HCT116 (cell line): ENCODE measurements at regions not wholly inside any gene's neighbourhood (a gene's known extent, or its start where the extent isn't known, plus 50 kb on each side); places are given as distances from the start of the nearest gene placed in this dataset.

Source experiments
- ATAC-seq: fragments of 200-7000 bp; cut with Tn5 transposase; 2 replicates; pipeline ENCODE4 v1.9.1; 2020; ENCODE audit warnings: mild to moderate bottlenecking, moderate library complexity
- BruUV-seq: library from RNA; stranded (reverse); fragments of 400-500 nt; replicated peaks from 2 replicates; lab custom pipeline; 2021; lab: Mats Ljungman, UMichigan
- CTCF ChIA-PET: fragments of 300-600 bp; sonication (Branson Sonifier 250); formaldehyde crosslinking; loops from one replicate; lab custom pipeline; 2021; ENCODE audit warnings: antibody characterized with exemption; lab: Charles Lee
- POLR2A ChIA-PET: fragments of 300-600, 350-600 bp; sonication (Branson Sonifier 250); formaldehyde crosslinking; loops from one replicate; lab custom pipeline; 2021; ENCODE audit warnings: antibody characterized with exemption; lab: Charles Lee
- RAD21 ChIA-PET, 2 experiments: fragments of 300-600 bp; sonication (Branson Sonifier 250); formaldehyde crosslinking; loops; one replicate each; lab custom pipeline; 2023; ENCODE audit warnings: low total read pairs in 2 of 2; ENCODE audit not compliant: uncharacterized antibody in 2 of 2, unreplicated experiment in 2 of 2, low non-redundant PET in 1 of 2; lab: Charles Lee
- DNase-seq: peaks from one replicate; pipeline ENCODE4 v3.0.0-alpha.2; 2010; ENCODE audit warnings: low read depth, low spot score
- H2AFZ ChIP-seq: fragments of 200-600 bp; shearing (Covaris generic), sonication (generic); 2 replicates; pipeline ENCODE4 v1.6.1; 2017; ENCODE audit warnings: low read depth, mixed run types, mixed read lengths, antibody characterized with exemption, low read length; ENCODE audit not compliant: poor library complexity, severe bottlenecking
- H3K27ac ChIP-seq: 2 replicates; pipeline ENCODE4 v1.5.1; 2012; ENCODE audit warnings: low read depth, low read length
- H3K27me3 ChIP-seq: fragments of 200-600 bp; sonication (generic); 2 replicates; pipeline ENCODE4 v1.6.1; 2016; ENCODE audit warnings: mixed run types, low read length, mixed read lengths; ENCODE audit not compliant: insufficient read depth
- H3K36me3 ChIP-seq, 2 experiments: fragments of 200-500 bp in 1 of 2; fragments of 200-600 bp in 1 of 2; sonication (Bioruptor generic) in 1 of 2; sonication (generic) in 1 of 2; 2 replicates each; pipeline versions ENCODE4 v1.5.1 to v1.6.1; 2014 to 2016; ENCODE audit warnings: low read length in 2 of 2, inconsistent platforms in 1 of 2, mixed read lengths in 1 of 2, mixed run types in 1 of 2; ENCODE audit not compliant: insufficient read depth in 2 of 2, control insufficient read depth in 1 of 2
- H3K4me1 ChIP-seq, 2 experiments: fragments of 200-600 bp in 1 of 2; sonication (generic) in 1 of 2; 2 replicates each; pipeline versions ENCODE4 v1.5.1 to v1.6.1; 2012 to 2017; ENCODE audit warnings: low read length in 2 of 2, inconsistent platforms in 1 of 2, mild to moderate bottlenecking in 1 of 2, mixed read lengths in 1 of 2, mixed run types in 1 of 2, moderate library complexity in 1 of 2; ENCODE audit not compliant: insufficient read depth in 2 of 2, control insufficient read depth in 1 of 2
- H3K4me2 ChIP-seq: fragments of 200-600 bp; sonication (generic); 2 replicates; pipeline ENCODE4 v1.6.1; 2017; ENCODE audit warnings: mixed run types, low read length, mixed read lengths
- H3K4me3 ChIP-seq, 2 experiments: fragments of 200-600 bp in 1 of 2; sonication (generic) in 1 of 2; replicated peaks in 1 of 2; 2 replicates each; pipeline ENCODE4 v1.5.1; 2011 to 2016; ENCODE audit warnings: low read length in 2 of 2, control low read depth in 1 of 2, low read depth in 1 of 2, mild to moderate bottlenecking in 1 of 2, mixed read lengths in 1 of 2, mixed run types in 1 of 2
- H3K79me2 ChIP-seq: fragments of 200-600 bp; sonication (generic); 2 replicates; pipeline ENCODE4 v1.6.1; 2017; ENCODE audit warnings: mild to moderate bottlenecking, mixed run types, low read length, moderate library complexity, mixed read lengths; ENCODE audit not compliant: insufficient read depth
- H3K9ac ChIP-seq: fragments of 200-600 bp; sonication (generic); 2 replicates; pipeline ENCODE4 v1.6.1; 2016; ENCODE audit warnings: low read length, mixed read lengths
- H3K9me2 ChIP-seq: fragments of 200-600 bp; sonication (generic), shearing (Covaris generic); 2 replicates; pipeline ENCODE4 v1.6.1; 2017; ENCODE audit warnings: mixed run types, mild to moderate bottlenecking, moderate library complexity; ENCODE audit not compliant: insufficient read depth
- H3K9me3 ChIP-seq, 2 experiments: fragments of 200-500 bp in 1 of 2; fragments of 200-600 bp in 1 of 2; sonication (Bioruptor generic) in 1 of 2; sonication (generic) in 1 of 2; 2 replicates each; pipeline ENCODE4 v1.6.1; 2014 to 2017; ENCODE audit warnings: low read length in 2 of 2, mixed read lengths in 2 of 2, inconsistent platforms in 1 of 2, low read depth in 1 of 2, mild to moderate bottlenecking in 1 of 2, mixed run types in 1 of 2, moderate library complexity in 1 of 2; ENCODE audit not compliant: control insufficient read depth in 1 of 2, insufficient read depth in 1 of 2
- H4K20me1 ChIP-seq: fragments of 200-600 bp; sonication (generic), shearing (Covaris generic); 2 replicates; pipeline ENCODE4 v1.6.1; 2017; ENCODE audit warnings: mixed run types, mild to moderate bottlenecking, moderate library complexity; ENCODE audit not compliant: insufficient read depth
- CEBPB ChIP-seq: IDR thresholded peaks from 2 replicates; pipeline ENCODE4 v1.6.1; 2012; ENCODE audit warnings: low read depth
- EGR1 ChIP-seq: IDR thresholded peaks from 2 replicates; pipeline ENCODE4 v1.6.1; 2012; ENCODE audit warnings: low read depth
- ELF1 ChIP-seq: IDR thresholded peaks from 2 replicates; pipeline ENCODE4 v1.6.1; 2012; ENCODE audit warnings: low read depth, borderline replicate concordance
- EZH2phosphoT487 ChIP-seq: fragments of 200-600 bp; IDR thresholded peaks from 2 replicates; pipeline ENCODE4 v1.6.1; 2018; ENCODE audit warnings: antibody characterized with exemption, borderline replicate concordance
- JUND ChIP-seq: IDR thresholded peaks from 2 replicates; pipeline ENCODE4 v1.6.1; 2012
- POLR2A ChIP-seq: IDR thresholded peaks from 2 replicates; pipeline ENCODE4 v1.7.0; 2011; ENCODE audit warnings: borderline replicate concordance; ENCODE audit not compliant: insufficient read depth, insufficient read length; ENCODE audit errors: extremely low read depth
- POLR2AphosphoS5 ChIP-seq: IDR thresholded peaks from 2 replicates; pipeline ENCODE4 v1.6.1; 2011; ENCODE audit warnings: mild to moderate bottlenecking, low read depth, low read length, moderate library complexity
- SIN3A ChIP-seq: IDR thresholded peaks from 2 replicates; pipeline ENCODE4 v1.6.1; 2012; ENCODE audit warnings: low read depth
- SP1 ChIP-seq: IDR thresholded peaks from 2 replicates; pipeline ENCODE4 v1.6.1; 2012; ENCODE audit warnings: low read depth
- SRF ChIP-seq: IDR thresholded peaks from 2 replicates; pipeline ENCODE4 v1.6.1; 2012; ENCODE audit warnings: low read depth
- TCF7L2 ChIP-seq: IDR thresholded peaks from 2 replicates; pipeline ENCODE4 v1.7.0; 2011; ENCODE audit warnings: borderline replicate concordance, inconsistent platforms; ENCODE audit not compliant: insufficient read depth, insufficient read length; ENCODE audit errors: extremely low read depth
- ZNF274 ChIP-seq: fragments of 200-500 bp; sonication (Bioruptor generic); IDR thresholded peaks from 2 replicates; pipeline ENCODE4 v1.6.1; 2014; ENCODE audit warnings: mild to moderate bottlenecking, low read depth, low read length, inconsistent platforms
- intact Hi-C: fragments of 100-400 bp; cut with micrococcal nuclease; formaldehyde crosslinking; loops from 2 replicates; pipeline ENCODE4 v1.10.0; 2022
- TF ChIP-seq, protein P1 (sequence below): IDR thresholded peaks from 2 replicates; pipeline ENCODE4 v1.6.1; 2011; ENCODE audit warnings: mild to moderate bottlenecking, low read length, moderate library complexity; ENCODE audit not compliant: insufficient replicate concordance; ENCODE audit errors: extremely low read depth
- TF ChIP-seq, protein P2 (sequence below): IDR thresholded peaks from 2 replicates; pipeline ENCODE4 v1.6.1; 2012; ENCODE audit warnings: low read depth
- TF ChIP-seq, protein P3 (sequence below): IDR thresholded peaks from 2 replicates; pipeline ENCODE4 v1.6.1; 2012
- TF ChIP-seq, protein P4 (sequence below): IDR thresholded peaks from 2 replicates; pipeline ENCODE4 v1.6.1; 2012

DNA sequence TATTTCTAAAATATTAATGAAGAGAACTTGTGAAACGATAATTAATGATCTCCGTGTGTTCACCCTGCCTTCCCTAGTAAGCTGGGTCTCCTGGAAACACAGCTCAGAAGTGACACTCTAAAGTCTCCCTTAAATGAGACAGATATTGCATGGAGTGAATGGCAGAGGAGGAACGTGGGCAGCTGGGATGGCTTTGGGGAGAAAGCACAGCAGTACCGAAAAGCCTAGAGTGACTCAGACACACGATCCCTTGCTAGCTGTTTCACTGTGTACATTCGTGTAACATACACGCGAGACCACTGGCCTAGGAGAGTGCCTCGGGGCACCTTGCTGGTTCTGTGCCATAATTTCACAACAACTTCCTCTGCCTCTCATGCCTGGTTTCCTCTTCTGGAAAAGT lies 199.9 kb upstream of the TCERG1L start (continued):
- TF ChIP-seq, protein P1, sequence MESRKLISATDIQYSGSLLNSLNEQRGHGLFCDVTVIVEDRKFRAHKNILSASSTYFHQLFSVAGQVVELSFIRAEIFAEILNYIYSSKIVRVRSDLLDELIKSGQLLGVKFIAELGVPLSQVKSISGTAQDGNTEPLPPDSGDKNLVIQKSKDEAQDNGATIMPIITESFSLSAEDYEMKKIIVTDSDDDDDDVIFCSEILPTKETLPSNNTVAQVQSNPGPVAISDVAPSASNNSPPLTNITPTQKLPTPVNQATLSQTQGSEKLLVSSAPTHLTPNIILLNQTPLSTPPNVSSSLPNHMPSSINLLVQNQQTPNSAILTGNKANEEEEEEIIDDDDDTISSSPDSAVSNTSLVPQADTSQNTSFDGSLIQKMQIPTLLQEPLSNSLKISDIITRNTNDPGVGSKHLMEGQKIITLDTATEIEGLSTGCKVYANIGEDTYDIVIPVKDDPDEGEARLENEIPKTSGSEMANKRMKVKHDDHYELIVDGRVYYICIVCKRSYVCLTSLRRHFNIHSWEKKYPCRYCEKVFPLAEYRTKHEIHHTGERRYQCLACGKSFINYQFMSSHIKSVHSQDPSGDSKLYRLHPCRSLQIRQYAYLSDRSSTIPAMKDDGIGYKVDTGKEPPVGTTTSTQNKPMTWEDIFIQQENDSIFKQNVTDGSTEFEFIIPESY = no peak
- TF ChIP-seq, protein P2, sequence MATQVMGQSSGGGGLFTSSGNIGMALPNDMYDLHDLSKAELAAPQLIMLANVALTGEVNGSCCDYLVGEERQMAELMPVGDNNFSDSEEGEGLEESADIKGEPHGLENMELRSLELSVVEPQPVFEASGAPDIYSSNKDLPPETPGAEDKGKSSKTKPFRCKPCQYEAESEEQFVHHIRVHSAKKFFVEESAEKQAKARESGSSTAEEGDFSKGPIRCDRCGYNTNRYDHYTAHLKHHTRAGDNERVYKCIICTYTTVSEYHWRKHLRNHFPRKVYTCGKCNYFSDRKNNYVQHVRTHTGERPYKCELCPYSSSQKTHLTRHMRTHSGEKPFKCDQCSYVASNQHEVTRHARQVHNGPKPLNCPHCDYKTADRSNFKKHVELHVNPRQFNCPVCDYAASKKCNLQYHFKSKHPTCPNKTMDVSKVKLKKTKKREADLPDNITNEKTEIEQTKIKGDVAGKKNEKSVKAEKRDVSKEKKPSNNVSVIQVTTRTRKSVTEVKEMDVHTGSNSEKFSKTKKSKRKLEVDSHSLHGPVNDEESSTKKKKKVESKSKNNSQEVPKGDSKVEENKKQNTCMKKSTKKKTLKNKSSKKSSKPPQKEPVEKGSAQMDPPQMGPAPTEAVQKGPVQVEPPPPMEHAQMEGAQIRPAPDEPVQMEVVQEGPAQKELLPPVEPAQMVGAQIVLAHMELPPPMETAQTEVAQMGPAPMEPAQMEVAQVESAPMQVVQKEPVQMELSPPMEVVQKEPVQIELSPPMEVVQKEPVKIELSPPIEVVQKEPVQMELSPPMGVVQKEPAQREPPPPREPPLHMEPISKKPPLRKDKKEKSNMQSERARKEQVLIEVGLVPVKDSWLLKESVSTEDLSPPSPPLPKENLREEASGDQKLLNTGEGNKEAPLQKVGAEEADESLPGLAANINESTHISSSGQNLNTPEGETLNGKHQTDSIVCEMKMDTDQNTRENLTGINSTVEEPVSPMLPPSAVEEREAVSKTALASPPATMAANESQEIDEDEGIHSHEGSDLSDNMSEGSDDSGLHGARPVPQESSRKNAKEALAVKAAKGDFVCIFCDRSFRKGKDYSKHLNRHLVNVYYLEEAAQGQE = no peak
- TF ChIP-seq SIN3A = no peak
- no peak for TF ChIP-seq EGR1
- no peak for TF ChIP-seq SP1
- no peak for TF ChIP-seq ZNF274
- no peak for TF ChIP-seq SRF
- no peak for TF ChIP-seq POLR2AphosphoS5

DNA sequence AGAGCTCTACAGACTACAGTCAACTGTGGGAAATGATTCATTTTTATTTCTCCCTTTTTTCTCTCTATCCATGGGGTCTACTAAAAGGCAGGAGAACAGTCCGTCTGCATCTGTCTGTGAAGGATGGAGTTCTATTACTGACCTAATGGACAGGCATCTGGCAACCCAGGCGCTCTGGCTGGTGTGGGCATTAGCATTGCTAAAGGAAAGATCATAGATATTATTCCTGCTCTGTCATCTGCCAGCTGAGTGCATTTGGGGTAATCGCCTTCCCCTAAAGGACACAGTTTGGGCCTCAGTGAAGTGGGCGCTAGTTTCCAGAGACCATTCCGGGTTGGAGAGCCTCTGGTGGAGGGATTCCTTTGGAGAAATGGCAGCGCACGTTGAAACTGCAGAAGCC lies 201.3 kb upstream of the TCERG1L start:
- Histone ChIP-seq H3K4me2 (no peak overlapping the region), H3K4me3 (no peak overlapping the region), H3K79me2 (no peaks in the 10 kb centered on the region), H2AFZ (no peak overlapping the region), H3K4me1 (no peaks in the 10 kb centered on the region), H3K9me2 (no peaks in the 10 kb centered on the region), H4K20me1 (no peaks in the 10 kb centered on the region), H3K36me3 (no peaks in the 10 kb centered on the region), H3K27me3 (0 out of 2 replicates have a peak, but pooled peaks cover 6% of the 10 kb centered on the region), H3K27ac (no peak overlapping the region), H3K9me3 (no peaks in the 10 kb centered on the region), H3K9ac (no peak overlapping the region)
- ATAC-seq (no peak), DNase-seq (no peak)
- CTCF ChIA-PET = no interaction called here
- POLR2A ChIA-PET = no interaction called here
- RAD21 ChIA-PET = no interaction called here
- BruUV-seq = no TSS peak
- intact Hi-C loops = no loop called here
- no peak for TF ChIP-seq SP1
- TF ChIP-seq EZH2phosphoT487 = no peak
- no peak for TF ChIP-seq CEBPB
- no peak for TF ChIP-seq ELF1
- no peak for TF ChIP-seq POLR2AphosphoS5
- TF ChIP-seq TCF7L2 = no peak
- TF ChIP-seq, protein P1 = no peak
- TF ChIP-seq POLR2A = no peak
- TF ChIP-seq, protein P3, sequence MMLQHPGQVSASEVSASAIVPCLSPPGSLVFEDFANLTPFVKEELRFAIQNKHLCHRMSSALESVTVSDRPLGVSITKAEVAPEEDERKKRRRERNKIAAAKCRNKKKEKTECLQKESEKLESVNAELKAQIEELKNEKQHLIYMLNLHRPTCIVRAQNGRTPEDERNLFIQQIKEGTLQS = no peak
- TF ChIP-seq JUND = no peak
- no peak for TF ChIP-seq ZNF274
- TF ChIP-seq, protein P4, sequence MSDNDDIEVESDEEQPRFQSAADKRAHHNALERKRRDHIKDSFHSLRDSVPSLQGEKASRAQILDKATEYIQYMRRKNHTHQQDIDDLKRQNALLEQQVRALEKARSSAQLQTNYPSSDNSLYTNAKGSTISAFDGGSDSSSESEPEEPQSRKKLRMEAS = no peak
